ENCODE measurements at regions not wholly inside any gene's neighbourhood (a gene's known extent, or its start where the extent isn't known, plus 50 kb on each side); places are given as distances from the start of the nearest gene placed in this dataset.

GRCh38 chr7:148940702-148941597, 56.9 kb upstream of the EZH2 start (continued):
- TF ChIP-seq RAD21 (IDR thresholded peaks at IDR 0.05 in 1 of 2, conservative IDR thresholded peaks at IDR 0.05 in 1 of 2; ENCODE audit: low read depth in 2 of 2, low read length in 2 of 2) (no peak), KDM5A (IDR thresholded peaks at IDR 0.05; ENCODE audit: low read length) (no peak), SIRT6 (IDR thresholded peaks at IDR 0.05; ENCODE audit: low read length) (no peak), MAFK (IDR thresholded peaks at IDR 0.05; ENCODE audit: low read depth, low read length) (no peak), EGR1 (IDR thresholded peaks at IDR 0.05; ENCODE audit: borderline replicate concordance, low read depth, low read length) (no peak), KDM4A (IDR thresholded peaks at IDR 0.05; ENCODE audit: low read depth, low read length, severe bottlenecking) (peak; percentile 65), HDAC2 (IDR thresholded peaks at IDR 0.05; ENCODE audit: borderline replicate concordance in 1 of 2, low read depth in 2 of 2, low read length in 2 of 2) (peak; percentile 46 to 90; a peak in 1 of 4 replicates), CHD1 (IDR thresholded peaks at IDR 0.05; ENCODE audit: low read depth, low read length) (no peak), SAP30 (IDR thresholded peaks at IDR 0.05; ENCODE audit: insufficient read depth, insufficient replicate concordance, low read length) (no peak), ZNF274 (IDR thresholded peaks at IDR 0.05; ENCODE audit: borderline replicate concordance, extremely low read depth, low read length) (no peak), ATF2 (IDR thresholded peaks at IDR 0.05; ENCODE audit: low read length) (no peak), SP1 (IDR thresholded peaks at IDR 0.05; ENCODE audit: low read depth, low read length) (no peak), KDM1A (IDR thresholded peaks at IDR 0.05; ENCODE audit: borderline replicate concordance, low read length) (no peak), POLR2AphosphoS5 (IDR thresholded peaks at IDR 0.05; ENCODE audit: low read depth, low read length) (no peak), POU5F1 (IDR thresholded peaks at IDR 0.05; ENCODE audit: low read depth, low read length) (0 out of 2 replicates have a peak, but pooled peaks have one; percentile 47), ASH2L (IDR thresholded peaks at IDR 0.05; ENCODE audit: low read length) (peak; percentile 100), CEBPB (IDR thresholded peaks at IDR 0.05; ENCODE audit: low read depth, low read length) (peak; percentile 28; the same call in 1 of the 2 replicates), BCL11A (IDR thresholded peaks at IDR 0.05; ENCODE audit: low read depth in 2 of 2, low read length in 2 of 2) (no peak), CTBP2 (IDR thresholded peaks at IDR 0.05; ENCODE audit: borderline replicate concordance, insufficient read depth, insufficient read length, low read length) (no peak), YY1 (IDR thresholded peaks at IDR 0.05; ENCODE audit: low read depth, low read length) (no peak), CREB1 (IDR thresholded peaks at IDR 0.05) (no peak), NRF1 (IDR thresholded peaks at IDR 0.05; ENCODE audit: low read depth, low read length) (no peak; the same call in 1 of the 2 replicates)

All from H1 (cell line).